Right hindlimb (tissue), 1 donor: ENCODE measurements at regions not wholly inside any gene's neighbourhood (a gene's known extent, or its start where the extent isn't known, plus 50 kb on each side); places are given as distances from the start of the nearest gene placed in this dataset.
A peak's percentile ranks its signal among the peaks of the same experiment; 100 is the strongest.
"Not testable (repeated sequence)": the region's sequence is repeated elsewhere in the genome, so short reads cannot be mapped to it uniquely, and the experiment has no call there.

Experiments
- DNase-seq: peaks from one replicate; pipeline ENCODE4 v3.0.0-alpha.2; 2018

GRCh38 chr6:112522587-112522986 is 175.5 kb downstream of the RFPL4B start:
- no peak for DNase-seq

- DNase-seq: no peak
These were observed 176.9 kb downstream of the RFPL4B start for GRCh38 chr6:112524071-112524470.

- DNase-seq: no peak
These were observed 178.6 kb downstream of the RFPL4B start for GRCh38 chr6:112525749-112526148.

- DNase-seq: no peak
These were observed 179.5 kb downstream of the RFPL4B start for GRCh38 chr6:112526594-112526993.

- DNase-seq: not testable (repeated sequence)
These were observed 181.2 kb downstream of the RFPL4B start for GRCh38 chr6:112528306-112528705.

GRCh38 chr6:112535816-112536215 is 188.7 kb downstream of the RFPL4B start:
- DNase-seq: no peak

- DNase-seq: no peak
These were observed 192.2 kb downstream of the RFPL4B start for GRCh38 chr6:112539355-112539754.

- not testable (repeated sequence) for DNase-seq
These were observed 194.7 kb downstream of the RFPL4B start for GRCh38 chr6:112541847-112542246.

GRCh38 chr6:112547321-112548085 is 200.4 kb downstream of the RFPL4B start:
- not testable (repeated sequence) for DNase-seq

- DNase-seq: no peak
These were observed 202.6 kb downstream of the RFPL4B start for GRCh38 chr6:112549749-112550148.

GRCh38 chr6:112557435-112557834 is 210.3 kb downstream of the RFPL4B start:
- no peak for DNase-seq

- DNase-seq: no peak
These were observed 210.8 kb downstream of the RFPL4B start for GRCh38 chr6:112557961-112558360.

- DNase-seq: no peak
These were observed 213.5 kb downstream of the RFPL4B start for GRCh38 chr6:112560651-112561050.

GRCh38 chr6:112562301-112563231 is 215.4 kb downstream of the RFPL4B start:
- peak; percentile 49 for DNase-seq

GRCh38 chr6:112563368-112563767 is 216.2 kb downstream of the RFPL4B start:
- DNase-seq: no peak

GRCh38 chr6:112568066-112568465 is 220.9 kb downstream of the RFPL4B start:
- no peak for DNase-seq

GRCh38 chr6:112571488-112572270 is 224.5 kb downstream of the RFPL4B start:
- no peak for DNase-seq

- no peak for DNase-seq
These were observed 227.1 kb downstream of the RFPL4B start for GRCh38 chr6:112574190-112574589.

GRCh38 chr6:112575309-112575834 is 228.2 kb downstream of the RFPL4B start:
- DNase-seq: no peak

- DNase-seq: no peak
These were observed 229.3 kb downstream of the RFPL4B start for GRCh38 chr6:112576423-112576822.

GRCh38 chr6:112579601-112580000 is 232.5 kb downstream of the RFPL4B start:
- no peak for DNase-seq

GRCh38 chr6:112581015-112581414 is 233.9 kb downstream of the RFPL4B start:
- no peak for DNase-seq

- no peak for DNase-seq
These were observed 243.2 kb downstream of the RFPL4B start for GRCh38 chr6:112590326-112590725.
